ENCODE measurements at regions not wholly inside any gene's neighbourhood (a gene's known extent, or its start where the extent isn't known, plus 50 kb on each side); places are given as distances from the start of the nearest gene placed in this dataset.

DNA sequence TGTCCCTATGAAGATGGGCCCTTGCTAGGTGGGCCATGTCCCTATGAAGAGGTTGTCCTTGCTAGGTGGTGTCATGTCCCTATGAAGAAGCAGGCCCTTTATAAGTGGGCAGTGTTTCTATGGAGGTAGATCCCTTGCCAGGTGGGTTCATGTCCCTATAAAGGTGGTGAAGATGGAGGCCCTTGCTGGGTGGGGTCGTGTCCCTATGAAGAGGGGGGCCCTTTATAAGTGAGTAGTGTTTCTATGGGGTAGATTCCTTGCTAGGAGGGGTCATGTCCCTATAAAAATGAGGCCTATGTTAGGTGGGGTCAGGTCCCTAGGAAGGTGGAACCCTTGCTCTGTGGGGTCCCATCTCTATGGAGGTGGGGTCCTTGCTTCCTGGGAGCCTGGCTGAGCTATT lies 283.4 kb upstream of the IRX2 start:
- peak in 1 of 2 donors; percentile 36 for DNase-seq (ENCODE audit: low spot score in 2 of 2)
- intact Hi-C loops (cut with DNase I; ENCODE audit: low total_unique reads): no loop called here
- H3K4me3 ChIP-seq (ENCODE audit: low read depth, poor library complexity, severe bottlenecking): no peak overlapping the region
- TF ChIP-seq, protein P1, sequence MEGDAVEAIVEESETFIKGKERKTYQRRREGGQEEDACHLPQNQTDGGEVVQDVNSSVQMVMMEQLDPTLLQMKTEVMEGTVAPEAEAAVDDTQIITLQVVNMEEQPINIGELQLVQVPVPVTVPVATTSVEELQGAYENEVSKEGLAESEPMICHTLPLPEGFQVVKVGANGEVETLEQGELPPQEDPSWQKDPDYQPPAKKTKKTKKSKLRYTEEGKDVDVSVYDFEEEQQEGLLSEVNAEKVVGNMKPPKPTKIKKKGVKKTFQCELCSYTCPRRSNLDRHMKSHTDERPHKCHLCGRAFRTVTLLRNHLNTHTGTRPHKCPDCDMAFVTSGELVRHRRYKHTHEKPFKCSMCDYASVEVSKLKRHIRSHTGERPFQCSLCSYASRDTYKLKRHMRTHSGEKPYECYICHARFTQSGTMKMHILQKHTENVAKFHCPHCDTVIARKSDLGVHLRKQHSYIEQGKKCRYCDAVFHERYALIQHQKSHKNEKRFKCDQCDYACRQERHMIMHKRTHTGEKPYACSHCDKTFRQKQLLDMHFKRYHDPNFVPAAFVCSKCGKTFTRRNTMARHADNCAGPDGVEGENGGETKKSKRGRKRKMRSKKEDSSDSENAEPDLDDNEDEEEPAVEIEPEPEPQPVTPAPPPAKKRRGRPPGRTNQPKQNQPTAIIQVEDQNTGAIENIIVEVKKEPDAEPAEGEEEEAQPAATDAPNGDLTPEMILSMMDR (IDR thresholded peaks at IDR 0.05): no peak
- no peak for TF ChIP-seq POLR2A (IDR thresholded peaks at IDR 0.05)
- WGBS, 2 donors: 47 to 69% methylated on average over 1 of the region's 1 CpG

DNA sequence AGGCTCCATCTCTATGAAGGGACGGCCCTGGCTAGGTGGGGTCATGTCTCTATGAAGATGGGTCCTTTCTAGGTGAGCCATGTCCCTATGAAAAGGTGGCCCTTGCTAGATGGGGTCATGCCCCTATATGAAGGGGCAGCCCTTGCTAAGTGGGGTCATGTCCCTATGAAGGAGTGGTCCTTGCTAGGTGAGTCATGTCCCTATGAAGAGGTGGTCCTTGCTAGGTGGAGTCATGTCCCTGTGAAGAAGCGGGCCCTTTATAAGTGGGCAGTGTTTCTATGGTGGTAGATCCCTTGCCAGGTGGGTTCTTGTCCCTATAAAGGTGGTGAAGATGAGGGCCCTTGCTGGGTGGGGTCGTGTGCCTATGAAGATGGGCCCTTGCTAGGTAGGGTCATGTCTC lies 283.0 kb upstream of the IRX2 start:
- TF ChIP-seq, protein P1 (IDR thresholded peaks at IDR 0.05): no peak
- TF ChIP-seq POLR2A (IDR thresholded peaks at IDR 0.05): no peak
- intact Hi-C loops (cut with DNase I; ENCODE audit: low total_unique reads): no loop called here
- no peak overlapping the region for H3K4me3 ChIP-seq (ENCODE audit: low read depth, poor library complexity, severe bottlenecking)
- no peak for DNase-seq (ENCODE audit: low spot score in 2 of 2)
- 89 to 93% methylated on average over 2 to 3 of the region's 3 CpGs for WGBS, 2 donors

DNA sequence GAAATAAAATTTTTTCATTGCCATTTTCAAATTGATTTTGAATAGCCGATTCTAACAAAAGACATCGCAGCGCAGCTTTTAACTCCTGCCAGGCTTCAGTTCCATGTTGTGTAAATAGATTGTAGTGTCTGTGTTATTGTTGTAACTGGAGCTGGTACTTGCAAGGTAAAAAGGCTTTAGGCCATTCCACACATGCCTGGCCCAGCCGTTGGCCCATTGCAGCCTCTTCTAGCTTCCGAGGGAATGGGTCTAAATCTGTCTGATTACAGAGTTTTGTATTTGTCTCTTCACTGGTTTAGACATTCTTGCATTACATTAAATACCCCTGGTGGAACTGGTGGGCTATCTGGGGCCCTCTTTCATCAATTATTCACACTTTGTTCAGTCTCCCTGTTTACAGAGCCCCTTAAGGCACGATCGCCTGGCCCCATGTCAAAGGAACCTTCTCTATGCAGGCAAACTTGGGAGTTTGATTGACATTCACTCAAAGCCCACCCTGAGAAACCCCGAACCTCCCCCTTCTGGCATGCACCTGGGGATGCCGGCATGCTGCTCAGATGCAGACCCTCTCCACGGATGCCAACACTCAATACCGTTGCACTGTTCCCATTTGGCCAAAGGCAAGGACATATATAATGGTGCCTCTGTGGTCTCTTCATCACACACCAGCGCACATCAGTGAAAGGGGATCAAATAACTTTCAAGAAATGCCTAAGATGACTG lies 281.7 kb upstream of the IRX2 start:
- no peak for TF ChIP-seq POLR2A (IDR thresholded peaks at IDR 0.05)
- TF ChIP-seq, protein P1 (IDR thresholded peaks at IDR 0.05): no peak

DNA sequence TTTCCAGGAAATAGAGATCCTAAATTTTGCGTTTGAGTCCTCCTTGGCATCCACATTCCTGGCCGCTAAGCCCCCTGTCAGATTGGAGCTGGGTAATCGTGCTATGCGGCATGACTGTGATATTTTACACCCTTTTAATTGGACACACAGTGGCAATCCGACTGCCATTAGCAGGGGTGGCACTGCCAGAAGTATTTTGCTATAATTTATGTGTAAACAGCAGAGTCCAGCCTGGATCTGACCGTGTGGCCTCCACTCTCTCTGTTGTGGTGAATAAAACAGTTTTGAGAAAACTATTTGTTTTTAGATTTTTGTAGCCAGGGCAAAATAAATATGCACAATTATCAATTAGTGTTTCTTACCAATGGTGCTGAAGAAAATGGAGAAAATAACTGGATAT lies 281.0 kb upstream of the IRX2 start:
- DNase-seq (ENCODE audit: low spot score in 2 of 2): peak in 1 of 2 donors; percentile 68
- WGBS, 2 donors: 71 to 73% methylated on average over 6 of the region's 6 CpGs
- TF ChIP-seq POLR2A (IDR thresholded peaks at IDR 0.05): no peak
- TF ChIP-seq, protein P1 (IDR thresholded peaks at IDR 0.05): no peak
- intact Hi-C loops (cut with DNase I; ENCODE audit: low total_unique reads): no loop called here
- H3K4me3 ChIP-seq (ENCODE audit: low read depth, poor library complexity, severe bottlenecking): no peak overlapping the region

More for the DNA sequence above, 281.7 kb upstream of the IRX2 start:
- intact Hi-C loops (cut with DNase I; ENCODE audit: low total_unique reads): no loop called here
- peak in 1 of 2 donors; percentile 53 for DNase-seq (ENCODE audit: low spot score in 2 of 2)
- no peak overlapping the region for H3K4me3 ChIP-seq (ENCODE audit: low read depth, poor library complexity, severe bottlenecking)
- 75 to 77% methylated on average over 12 of the region's 12 CpGs for WGBS, 2 donors

DNA sequence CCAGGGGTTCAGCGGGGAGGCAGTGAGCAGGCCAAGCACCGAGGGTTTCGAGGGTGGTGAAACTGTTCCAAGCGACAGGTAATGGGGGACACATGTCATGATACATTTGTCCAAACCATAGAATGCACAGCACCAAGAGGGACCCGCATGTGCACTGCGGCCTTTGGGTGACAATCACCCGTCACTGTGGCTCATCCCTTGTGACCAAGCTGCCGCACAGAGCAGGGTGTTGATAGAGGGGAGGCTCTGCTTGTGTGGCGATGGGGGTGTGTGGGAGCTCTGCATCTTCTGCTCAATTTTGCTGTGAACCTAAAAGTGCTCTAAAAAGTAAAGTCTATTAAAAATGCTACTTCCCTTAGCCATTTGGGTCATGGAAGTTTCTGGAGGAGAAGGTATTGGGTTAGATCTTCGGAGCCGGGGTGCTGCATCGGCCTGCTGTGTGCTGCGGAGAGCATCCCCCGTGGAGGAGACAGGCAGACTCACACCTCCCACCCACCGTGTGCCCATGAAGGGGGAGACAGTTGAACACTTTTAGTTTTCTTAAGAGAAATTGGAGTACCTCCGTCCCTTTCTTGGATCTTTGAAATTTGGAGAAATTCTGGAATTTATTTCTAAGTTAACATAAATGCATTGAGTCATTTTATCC lies 280.4 kb upstream of the IRX2 start:
- 86 to 93% methylated on average over 16 of the region's 16 CpGs for WGBS, 2 donors
- H3K4me3 ChIP-seq (ENCODE audit: low read depth, poor library complexity, severe bottlenecking): no peak overlapping the region
- peak in 1 of 2 donors; percentile 80 for DNase-seq (ENCODE audit: low spot score in 2 of 2)
- intact Hi-C loops (cut with DNase I; ENCODE audit: low total_unique reads): no loop called here
- TF ChIP-seq POLR2A (IDR thresholded peaks at IDR 0.05): no peak
- TF ChIP-seq, protein P1 (IDR thresholded peaks at IDR 0.05): no peak

Data from lower leg skin (tissue), 4 donors.